Ishikawa (cell line): ENCODE measurements at regions not wholly inside any gene's neighbourhood (a gene's known extent, or its start where the extent isn't known, plus 50 kb on each side); places are given as distances from the start of the nearest gene placed in this dataset.

Source experiments
- CEBPB ChIP-seq: IDR thresholded peaks from 2 replicates; pipeline ENCODE4 v1.6.1; 2012
- EGR1 ChIP-seq: IDR thresholded peaks from 2 replicates; pipeline ENCODE4 v1.6.1; 2012
- EP300 ChIP-seq: IDR thresholded peaks from 2 replicates; pipeline ENCODE4 v1.6.1; 2012; ENCODE audit warnings: borderline replicate concordance
- RAD21 ChIP-seq: IDR thresholded peaks from 2 replicates; pipeline ENCODE4 v1.6.1; 2012; ENCODE audit warnings: low read depth
- TCF12 ChIP-seq: IDR thresholded peaks from 2 replicates; pipeline ENCODE4 v1.6.1; 2012; ENCODE audit warnings: low read depth
- YY1 ChIP-seq: IDR thresholded peaks from 2 replicates; pipeline ENCODE4 v1.6.1; 2012; ENCODE audit warnings: low read depth
- TF ChIP-seq, protein P1 (sequence below): IDR thresholded peaks from 2 replicates; pipeline ENCODE4 v1.6.1; 2012
- TF ChIP-seq, protein P2 (sequence below): IDR thresholded peaks from 2 replicates; pipeline ENCODE4 v1.6.1; 2012; ENCODE audit warnings: low read depth, mild to moderate bottlenecking
- TF ChIP-seq, protein P3 (sequence below): IDR thresholded peaks from 2 replicates; pipeline ENCODE4 v1.6.1; 2012

DNA sequence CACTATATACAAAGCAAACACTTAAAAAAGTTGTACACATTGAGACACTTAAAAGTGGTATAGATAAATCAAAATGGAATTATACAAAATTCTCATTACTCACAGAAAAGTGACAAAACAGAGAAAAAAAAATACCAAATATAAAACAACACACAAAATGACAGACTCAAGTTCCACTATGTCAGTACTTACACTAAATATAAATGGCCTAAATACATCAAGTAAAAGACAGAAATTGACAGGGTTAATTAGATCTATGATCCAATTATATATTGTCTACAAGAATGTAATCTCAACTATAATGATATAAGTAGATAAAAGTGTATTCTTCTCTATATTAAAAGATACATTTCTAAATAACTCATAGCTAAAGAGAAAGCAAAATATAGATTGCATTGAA is 401.6 kb upstream of the PFKP start:
- no peak for TF ChIP-seq EGR1
- TF ChIP-seq, protein P1, sequence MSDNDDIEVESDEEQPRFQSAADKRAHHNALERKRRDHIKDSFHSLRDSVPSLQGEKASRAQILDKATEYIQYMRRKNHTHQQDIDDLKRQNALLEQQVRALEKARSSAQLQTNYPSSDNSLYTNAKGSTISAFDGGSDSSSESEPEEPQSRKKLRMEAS = no peak
- TF ChIP-seq YY1 = no peak
- TF ChIP-seq, protein P2, sequence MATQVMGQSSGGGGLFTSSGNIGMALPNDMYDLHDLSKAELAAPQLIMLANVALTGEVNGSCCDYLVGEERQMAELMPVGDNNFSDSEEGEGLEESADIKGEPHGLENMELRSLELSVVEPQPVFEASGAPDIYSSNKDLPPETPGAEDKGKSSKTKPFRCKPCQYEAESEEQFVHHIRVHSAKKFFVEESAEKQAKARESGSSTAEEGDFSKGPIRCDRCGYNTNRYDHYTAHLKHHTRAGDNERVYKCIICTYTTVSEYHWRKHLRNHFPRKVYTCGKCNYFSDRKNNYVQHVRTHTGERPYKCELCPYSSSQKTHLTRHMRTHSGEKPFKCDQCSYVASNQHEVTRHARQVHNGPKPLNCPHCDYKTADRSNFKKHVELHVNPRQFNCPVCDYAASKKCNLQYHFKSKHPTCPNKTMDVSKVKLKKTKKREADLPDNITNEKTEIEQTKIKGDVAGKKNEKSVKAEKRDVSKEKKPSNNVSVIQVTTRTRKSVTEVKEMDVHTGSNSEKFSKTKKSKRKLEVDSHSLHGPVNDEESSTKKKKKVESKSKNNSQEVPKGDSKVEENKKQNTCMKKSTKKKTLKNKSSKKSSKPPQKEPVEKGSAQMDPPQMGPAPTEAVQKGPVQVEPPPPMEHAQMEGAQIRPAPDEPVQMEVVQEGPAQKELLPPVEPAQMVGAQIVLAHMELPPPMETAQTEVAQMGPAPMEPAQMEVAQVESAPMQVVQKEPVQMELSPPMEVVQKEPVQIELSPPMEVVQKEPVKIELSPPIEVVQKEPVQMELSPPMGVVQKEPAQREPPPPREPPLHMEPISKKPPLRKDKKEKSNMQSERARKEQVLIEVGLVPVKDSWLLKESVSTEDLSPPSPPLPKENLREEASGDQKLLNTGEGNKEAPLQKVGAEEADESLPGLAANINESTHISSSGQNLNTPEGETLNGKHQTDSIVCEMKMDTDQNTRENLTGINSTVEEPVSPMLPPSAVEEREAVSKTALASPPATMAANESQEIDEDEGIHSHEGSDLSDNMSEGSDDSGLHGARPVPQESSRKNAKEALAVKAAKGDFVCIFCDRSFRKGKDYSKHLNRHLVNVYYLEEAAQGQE = no peak
- no peak for TF ChIP-seq RAD21
- no peak for TF ChIP-seq TCF12
- TF ChIP-seq, protein P3, sequence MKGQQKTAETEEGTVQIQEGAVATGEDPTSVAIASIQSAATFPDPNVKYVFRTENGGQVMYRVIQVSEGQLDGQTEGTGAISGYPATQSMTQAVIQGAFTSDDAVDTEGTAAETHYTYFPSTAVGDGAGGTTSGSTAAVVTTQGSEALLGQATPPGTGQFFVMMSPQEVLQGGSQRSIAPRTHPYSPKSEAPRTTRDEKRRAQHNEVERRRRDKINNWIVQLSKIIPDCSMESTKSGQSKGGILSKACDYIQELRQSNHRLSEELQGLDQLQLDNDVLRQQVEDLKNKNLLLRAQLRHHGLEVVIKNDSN = no peak
- TF ChIP-seq CEBPB = no peak
- no peak for TF ChIP-seq EP300
